ENCODE measurements at regions not wholly inside any gene's neighbourhood (a gene's known extent, or its start where the extent isn't known, plus 50 kb on each side); places are given as distances from the start of the nearest gene placed in this dataset.
A peak's percentile ranks its signal among the peaks of the same experiment; 100 is the strongest.

DNA sequence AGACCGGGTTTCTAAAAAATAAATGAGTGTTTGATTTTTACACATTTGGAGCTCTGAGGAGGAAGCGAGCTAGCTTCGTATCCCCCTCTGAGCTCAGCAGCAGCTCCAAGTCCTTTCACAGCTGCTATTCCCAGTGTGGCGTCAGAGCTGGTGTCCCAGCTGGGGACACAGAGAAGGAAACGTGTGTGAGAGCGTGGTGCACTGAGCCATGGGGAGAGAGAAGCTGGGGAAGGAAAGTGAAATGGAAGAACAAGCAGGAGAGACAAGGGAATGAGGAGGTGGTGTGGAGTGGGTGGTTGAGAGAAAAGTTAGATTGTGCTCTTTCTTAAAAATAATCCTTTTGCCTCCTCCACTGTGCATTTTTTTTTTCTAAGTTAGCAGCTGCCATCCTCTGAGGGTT is 79.5 kb upstream of the SLC4A4 start:
- Histone ChIP-seq H3K36me3 (no peaks in the 10 kb centered on the region), H3K27me3 (ENCODE audit: low read depth) (no peaks in the 10 kb centered on the region), H3K4me1 (peaks cover 59% of the 10 kb centered on the region), H3K4me3 (no peak overlapping the region), H3K9me3 (replicated peaks) (no peaks in the 10 kb centered on the region), H3K27ac (replicated peaks) (peak overlapping the region; percentile 88)
- no peak for TF ChIP-seq CTCF (IDR thresholded peaks at IDR 0.05; ENCODE audit: borderline replicate concordance)
- intact Hi-C loops (cut with micrococcal nuclease), result no loop called here
- DNase-seq, result no peak

GRCh38 chr4:71259911-71260331 is 78.9 kb upstream of the SLC4A4 start:
- DNase-seq, result no peak
- H3K36me3 ChIP-seq, result no peaks in the 10 kb centered on the region
- H3K4me1 ChIP-seq, result peaks cover 52% of the 10 kb centered on the region
- TF ChIP-seq CTCF (IDR thresholded peaks at IDR 0.05; ENCODE audit: borderline replicate concordance), result no peak
- no peak overlapping the region for H3K4me3 ChIP-seq
- H3K9me3 ChIP-seq (replicated peaks), result no peaks in the 10 kb centered on the region
- intact Hi-C loops (cut with micrococcal nuclease), result no loop called here
- H3K27me3 ChIP-seq (ENCODE audit: low read depth), result no peaks in the 10 kb centered on the region
- peak overlapping the region; percentile 88 for H3K27ac ChIP-seq (replicated peaks)

DNA sequence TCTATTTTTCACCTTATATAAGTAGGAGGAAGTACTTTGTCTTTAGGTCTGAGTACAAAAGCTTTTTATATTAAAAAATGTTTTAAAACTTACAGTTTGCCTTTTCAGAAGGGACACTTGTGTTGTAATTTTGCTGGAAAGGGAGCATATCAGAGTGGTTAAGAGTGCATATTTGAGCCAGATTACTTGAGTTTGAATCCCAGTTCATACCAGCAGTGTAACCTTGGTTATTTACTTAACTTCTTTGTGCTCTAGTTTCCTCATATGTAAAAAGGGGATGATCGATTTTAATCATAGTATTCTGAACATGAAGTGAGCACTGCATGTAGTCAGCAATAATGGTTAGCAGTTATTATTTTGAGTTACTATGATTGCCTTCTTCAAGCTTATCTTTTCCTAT is 78.3 kb upstream of the SLC4A4 start:
- peaks cover 55% of the 10 kb centered on the region for H3K4me1 ChIP-seq
- H3K9me3 ChIP-seq (replicated peaks), result no peaks in the 10 kb centered on the region
- H3K4me3 ChIP-seq, result peak overlapping the region; percentile 29
- no peaks in the 10 kb centered on the region for H3K36me3 ChIP-seq
- intact Hi-C loops (cut with micrococcal nuclease), result no loop called here
- TF ChIP-seq CTCF (IDR thresholded peaks at IDR 0.05; ENCODE audit: borderline replicate concordance), result no peak
- no peaks in the 10 kb centered on the region for H3K27me3 ChIP-seq (ENCODE audit: low read depth)
- peak overlapping the region; percentile 88 for H3K27ac ChIP-seq (replicated peaks)
- no peak for DNase-seq

- Histone ChIP-seq H3K4me1 (peaks cover 60% of the 10 kb centered on the region), H3K27me3 (ENCODE audit: low read depth) (no peaks in the 10 kb centered on the region), H3K36me3 (no peaks in the 10 kb centered on the region), H3K27ac (replicated peaks) (peak overlapping the region; percentile 88), H3K9me3 (replicated peaks) (no peaks in the 10 kb centered on the region), H3K4me3 (peak overlapping the region; percentile 29)
- peak; percentile 23 for DNase-seq
- intact Hi-C loops (cut with micrococcal nuclease), result no loop called here
- TF ChIP-seq CTCF (IDR thresholded peaks at IDR 0.05; ENCODE audit: borderline replicate concordance), result no peak
Measured at GRCh38 chr4:71261001-71261400, 77.8 kb upstream of the SLC4A4 start.

- intact Hi-C loops (cut with micrococcal nuclease), result no loop called here
- H3K4me1 ChIP-seq, result peaks cover 64% of the 10 kb centered on the region
Measured at GRCh38 chr4:71261633-71262121, 77.1 kb upstream of the SLC4A4 start.

More at GRCh38 chr4:71261633-71262121, 77.1 kb upstream of the SLC4A4 start:
- Histone ChIP-seq H3K27me3 (ENCODE audit: low read depth) (no peaks in the 10 kb centered on the region), H3K27ac (replicated peaks) (peak overlapping the region; percentile 88), H3K9me3 (replicated peaks) (no peaks in the 10 kb centered on the region), H3K4me3 (no peak overlapping the region), H3K36me3 (no peaks in the 10 kb centered on the region)
- TF ChIP-seq CTCF (IDR thresholded peaks at IDR 0.05; ENCODE audit: borderline replicate concordance), result no peak
- no peak for DNase-seq

Data from left ventricle myocardium inferior (tissue), 1 donor.